ENCODE measurements at regions not wholly inside any gene's neighbourhood (a gene's known extent, or its start where the extent isn't known, plus 50 kb on each side); places are given as distances from the start of the nearest gene placed in this dataset.

DNA sequence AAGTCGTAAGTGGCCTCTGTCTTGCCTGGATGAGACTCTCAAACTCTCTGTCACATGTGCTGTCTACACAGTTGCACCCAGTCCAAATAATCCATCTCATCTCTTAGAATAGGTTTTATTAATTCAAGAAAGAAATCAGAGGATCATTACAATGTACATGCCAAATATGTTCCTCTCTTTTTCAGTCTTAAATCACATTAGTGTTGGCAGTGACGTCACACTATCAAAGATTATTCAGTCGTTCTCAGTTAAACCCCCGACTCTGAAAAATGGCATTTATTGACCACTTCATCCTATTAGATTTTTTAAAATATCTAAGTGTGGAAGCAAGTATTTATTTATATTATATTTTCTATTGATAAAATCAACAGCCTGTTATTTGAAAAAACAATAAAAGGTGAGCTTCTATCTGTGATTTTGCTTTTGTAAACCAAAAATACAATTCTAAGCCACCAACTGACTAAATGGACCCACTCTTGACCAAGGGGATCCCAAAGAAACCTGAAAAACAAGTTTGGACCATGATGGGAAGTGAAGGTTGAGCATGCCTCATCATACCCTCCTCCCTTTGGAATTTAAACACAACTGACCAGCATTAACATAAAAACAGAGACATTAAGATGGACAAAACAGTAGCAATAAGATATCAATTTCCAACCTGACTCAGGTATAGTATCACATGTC lies 1894.4 kb upstream of the LRRTM1 start:
- TF ChIP-seq, protein P1, sequence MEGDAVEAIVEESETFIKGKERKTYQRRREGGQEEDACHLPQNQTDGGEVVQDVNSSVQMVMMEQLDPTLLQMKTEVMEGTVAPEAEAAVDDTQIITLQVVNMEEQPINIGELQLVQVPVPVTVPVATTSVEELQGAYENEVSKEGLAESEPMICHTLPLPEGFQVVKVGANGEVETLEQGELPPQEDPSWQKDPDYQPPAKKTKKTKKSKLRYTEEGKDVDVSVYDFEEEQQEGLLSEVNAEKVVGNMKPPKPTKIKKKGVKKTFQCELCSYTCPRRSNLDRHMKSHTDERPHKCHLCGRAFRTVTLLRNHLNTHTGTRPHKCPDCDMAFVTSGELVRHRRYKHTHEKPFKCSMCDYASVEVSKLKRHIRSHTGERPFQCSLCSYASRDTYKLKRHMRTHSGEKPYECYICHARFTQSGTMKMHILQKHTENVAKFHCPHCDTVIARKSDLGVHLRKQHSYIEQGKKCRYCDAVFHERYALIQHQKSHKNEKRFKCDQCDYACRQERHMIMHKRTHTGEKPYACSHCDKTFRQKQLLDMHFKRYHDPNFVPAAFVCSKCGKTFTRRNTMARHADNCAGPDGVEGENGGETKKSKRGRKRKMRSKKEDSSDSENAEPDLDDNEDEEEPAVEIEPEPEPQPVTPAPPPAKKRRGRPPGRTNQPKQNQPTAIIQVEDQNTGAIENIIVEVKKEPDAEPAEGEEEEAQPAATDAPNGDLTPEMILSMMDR (IDR thresholded peaks at IDR 0.05) = no peak
- TF ChIP-seq SIN3A (IDR thresholded peaks at IDR 0.05; ENCODE audit: borderline replicate concordance, insufficient read depth, low read depth, low read length) (no peak), POLR2AphosphoS5 (IDR thresholded peaks at IDR 0.05; ENCODE audit: low read depth, low read length) (no peak), TCF7L2 (IDR thresholded peaks at IDR 0.05; ENCODE audit: low read depth, low read length) (no peak)
- TF ChIP-seq, protein P2, sequence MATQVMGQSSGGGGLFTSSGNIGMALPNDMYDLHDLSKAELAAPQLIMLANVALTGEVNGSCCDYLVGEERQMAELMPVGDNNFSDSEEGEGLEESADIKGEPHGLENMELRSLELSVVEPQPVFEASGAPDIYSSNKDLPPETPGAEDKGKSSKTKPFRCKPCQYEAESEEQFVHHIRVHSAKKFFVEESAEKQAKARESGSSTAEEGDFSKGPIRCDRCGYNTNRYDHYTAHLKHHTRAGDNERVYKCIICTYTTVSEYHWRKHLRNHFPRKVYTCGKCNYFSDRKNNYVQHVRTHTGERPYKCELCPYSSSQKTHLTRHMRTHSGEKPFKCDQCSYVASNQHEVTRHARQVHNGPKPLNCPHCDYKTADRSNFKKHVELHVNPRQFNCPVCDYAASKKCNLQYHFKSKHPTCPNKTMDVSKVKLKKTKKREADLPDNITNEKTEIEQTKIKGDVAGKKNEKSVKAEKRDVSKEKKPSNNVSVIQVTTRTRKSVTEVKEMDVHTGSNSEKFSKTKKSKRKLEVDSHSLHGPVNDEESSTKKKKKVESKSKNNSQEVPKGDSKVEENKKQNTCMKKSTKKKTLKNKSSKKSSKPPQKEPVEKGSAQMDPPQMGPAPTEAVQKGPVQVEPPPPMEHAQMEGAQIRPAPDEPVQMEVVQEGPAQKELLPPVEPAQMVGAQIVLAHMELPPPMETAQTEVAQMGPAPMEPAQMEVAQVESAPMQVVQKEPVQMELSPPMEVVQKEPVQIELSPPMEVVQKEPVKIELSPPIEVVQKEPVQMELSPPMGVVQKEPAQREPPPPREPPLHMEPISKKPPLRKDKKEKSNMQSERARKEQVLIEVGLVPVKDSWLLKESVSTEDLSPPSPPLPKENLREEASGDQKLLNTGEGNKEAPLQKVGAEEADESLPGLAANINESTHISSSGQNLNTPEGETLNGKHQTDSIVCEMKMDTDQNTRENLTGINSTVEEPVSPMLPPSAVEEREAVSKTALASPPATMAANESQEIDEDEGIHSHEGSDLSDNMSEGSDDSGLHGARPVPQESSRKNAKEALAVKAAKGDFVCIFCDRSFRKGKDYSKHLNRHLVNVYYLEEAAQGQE (IDR thresholded peaks at IDR 0.05; ENCODE audit: insufficient read depth in 1 of 2, low read depth in 2 of 2, low read length in 1 of 2) = no peak

All from Panc1 (cell line).